ENCODE measurements at regions not wholly inside any gene's neighbourhood (a gene's known extent, or its start where the extent isn't known, plus 50 kb on each side); places are given as distances from the start of the nearest gene placed in this dataset.

- TF ChIP-seq CTCF (IDR thresholded peaks at IDR 0.05) (no peak), POLR2A (IDR thresholded peaks at IDR 0.05) (no peak), EP300 (IDR thresholded peaks at IDR 0.05) (no peak)
Measured at GRCh38 chr7:25979605-25980004, 172.4 kb upstream of the NFE2L3 start.
